ENCODE measurements at regions not wholly inside any gene's neighbourhood (a gene's known extent, or its start where the extent isn't known, plus 50 kb on each side); places are given as distances from the start of the nearest gene placed in this dataset.

DNA sequence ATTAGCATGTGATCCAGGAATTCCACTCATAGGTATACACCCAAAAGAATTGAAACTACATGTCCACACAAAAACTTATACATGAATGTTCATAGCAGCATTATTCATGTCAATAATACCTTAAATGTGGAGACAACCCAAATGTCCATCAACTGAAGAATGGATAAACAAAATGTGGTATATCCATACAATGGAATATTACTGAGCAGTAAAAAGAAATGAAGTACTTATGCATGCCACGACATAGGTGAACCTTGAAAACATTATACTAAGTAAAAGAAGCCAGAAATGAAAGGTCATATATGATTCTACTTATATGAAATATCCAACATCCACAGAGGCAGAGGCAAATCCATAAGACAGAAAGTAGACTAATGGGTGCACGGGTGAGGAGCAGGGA is 159.9 kb downstream of the UNC5CL start:
- Histone ChIP-seq H3K36me3 (ENCODE audit: control insufficient read depth in 2 of 4, insufficient read depth in 4 of 4, low read length in 3 of 4) (no peaks in the 10 kb centered on the region), H4K5ac (ENCODE audit: insufficient read length, low read depth, low read length) (no peak overlapping the region), H3K79me2 (ENCODE audit: control insufficient read depth in 1 of 2, insufficient read depth in 2 of 2, low read length in 2 of 2) (no peaks in the 10 kb centered on the region), H3K9me3 (ENCODE audit: insufficient read depth in 2 of 2, low read depth in 1 of 2, low read length in 1 of 2) (peaks cover 0 to 6% of the 10 kb centered on the region in 2 experiments; a peak in 2 of 4 replicates), H3K4me2 (ENCODE audit: insufficient read depth in 1 of 2, low read depth in 2 of 2, low read length in 2 of 2) (no peak overlapping the region), H3K18ac (ENCODE audit: extremely low read depth, low read length) (no peak overlapping the region), H2AK5ac (ENCODE audit: low read depth, low read length) (no peak overlapping the region), H2BK12ac (ENCODE audit: low read depth, low read length) (no peak overlapping the region), H3K27ac (ENCODE audit: low read depth, low read length) (no peak overlapping the region), H4K8ac (ENCODE audit: extremely low read depth, insufficient read depth, low read length) (no peak overlapping the region), H3K4me3 (ENCODE audit: extremely low read depth in 1 of 4, insufficient read depth in 2 of 4, low read depth in 3 of 4, low read length in 4 of 4) (no peak overlapping the region), H3K4ac (replicated peaks; ENCODE audit: insufficient read length, low read depth, low read length) (no peak overlapping the region), H2AFZ (ENCODE audit: low read length) (no peak overlapping the region), H2BK20ac (ENCODE audit: low read length) (no peak overlapping the region), H2BK5ac (ENCODE audit: low read depth, low read length) (no peak overlapping the region), H2BK15ac (ENCODE audit: low read length) (no peak overlapping the region), H3K56ac (replicated peaks; ENCODE audit: insufficient read length, low read depth, low read length) (no peak overlapping the region), H4K91ac (replicated peaks; ENCODE audit: insufficient read length, low read length) (no peak overlapping the region), H3K27me3 (replicated peaks in 1 of 4; ENCODE audit: control insufficient read depth in 3 of 4, extremely low read depth in 1 of 4, insufficient read depth in 3 of 4, low read length in 3 of 4) (no peaks in the 10 kb centered on the region; a peak in 1 of 7 replicates), H3K14ac (ENCODE audit: insufficient read length) (no peak overlapping the region), H3K4me1 (replicated peaks in 1 of 4; ENCODE audit: control insufficient read depth in 3 of 4, insufficient read depth in 4 of 4, low read length in 3 of 4) (no peaks in the 10 kb centered on the region), H3K79me1 (ENCODE audit: low read depth, low read length) (no peaks in the 10 kb centered on the region), H3K23me2 (ENCODE audit: low read depth, low read length) (no peaks in the 10 kb centered on the region), H3K23ac (ENCODE audit: insufficient read length) (no peak overlapping the region), H2BK120ac (replicated peaks; ENCODE audit: low read depth, low read length) (no peak overlapping the region), H3K9ac (replicated peaks in 1 of 4; ENCODE audit: extremely low read depth in 1 of 4, low read depth in 3 of 4, low read length in 3 of 4) (no peak overlapping the region), H4K20me1 (replicated peaks in 1 of 2; ENCODE audit: control insufficient read depth in 1 of 2, insufficient read depth in 2 of 2, low read length in 2 of 2) (no peaks in the 10 kb centered on the region)
- ChIA-PET POLR2A (ENCODE audit: partially characterized antibody) (interaction anchor here (0.6 kb wide), 1 partner anchor 25 kb away, joined by 3 read pairs; no protein-coding TSS in a partner anchor), CTCF (ENCODE audit: partially characterized antibody) (interaction anchor here (0.6 to 2.0 kb wide), 4 partner anchors 24 to 810 kb away, joined by 3 to 6 read pairs (median 4); no protein-coding TSS in a partner anchor)
- no peak for FAIRE-seq
- no peak for DNase-seq (ENCODE audit: low read depth in 1 of 2, low spot score in 2 of 2)
- 97% methylated on average over 2 of the region's 2 CpGs; no CpG with 5 or more reads in 1 of the 2 experiments for WGBS, 2 experiments (ENCODE audit: extremely low coverage in 1 of 2, insufficient coverage in 1 of 2, insufficient read length in 1 of 2, insufficient replicate concordance in 2 of 2, low coverage in 1 of 2, low lambda C conversion rate in 2 of 2, missing lambda C conversion rate in 1 of 2)
- no peak for TF ChIP-seq SUZ12 (IDR thresholded peaks at IDR 0.05; ENCODE audit: low read length)
- peak; percentile 44; the same call in 1 of the 2 replicates for TF ChIP-seq KDM1A (IDR thresholded peaks at IDR 0.05; ENCODE audit: borderline replicate concordance, low read length)
- TF ChIP-seq RAD21 (IDR thresholded peaks at IDR 0.05 in 1 of 2, conservative IDR thresholded peaks at IDR 0.05 in 1 of 2; ENCODE audit: low read depth in 2 of 2, low read length in 2 of 2) = no peak
